GM10248 (cell line): ENCODE measurements at regions not wholly inside any gene's neighbourhood (a gene's known extent, or its start where the extent isn't known, plus 50 kb on each side); places are given as distances from the start of the nearest gene placed in this dataset.

ENCODE experiments used
- CTCF ChIA-PET: fragments of 300-600 bp; sonication (Branson Sonifier 250); formaldehyde crosslinking; extraction: SDS; loops from one replicate; lab custom pipeline; 2021; ENCODE audit warnings: antibody characterized with exemption; lab: Yijun Ruan, JAX
- POLR2A ChIA-PET: fragments of 350-650 bp; sonication (Branson Sonifier 250); formaldehyde crosslinking; extraction: SDS; loops from one replicate; lab custom pipeline; 2020; ENCODE audit warnings: antibody characterized with exemption; lab: Yijun Ruan, JAX
- DNase-seq: peaks from one replicate; pipeline ENCODE4 v3.0.0; 2012; ENCODE audit errors: extremely low spot score
- TF ChIP-seq, protein P1 (sequence below): IDR thresholded peaks from 2 replicates; pipeline ENCODE4 v1.5.1; 2012; ENCODE audit warnings: mild to moderate bottlenecking, low read depth; ENCODE audit errors: extremely low read depth, missing control alignments, control extremely low read depth

- ChIA-PET POLR2A (no interaction called here), CTCF (interaction anchor here (1.3 to 7.7 kb wide), 3 partner anchors 9 to 12 kb away, joined by 3 to 52 read pairs (median 4); no protein-coding TSS in a partner anchor)
- TF ChIP-seq, protein P1, sequence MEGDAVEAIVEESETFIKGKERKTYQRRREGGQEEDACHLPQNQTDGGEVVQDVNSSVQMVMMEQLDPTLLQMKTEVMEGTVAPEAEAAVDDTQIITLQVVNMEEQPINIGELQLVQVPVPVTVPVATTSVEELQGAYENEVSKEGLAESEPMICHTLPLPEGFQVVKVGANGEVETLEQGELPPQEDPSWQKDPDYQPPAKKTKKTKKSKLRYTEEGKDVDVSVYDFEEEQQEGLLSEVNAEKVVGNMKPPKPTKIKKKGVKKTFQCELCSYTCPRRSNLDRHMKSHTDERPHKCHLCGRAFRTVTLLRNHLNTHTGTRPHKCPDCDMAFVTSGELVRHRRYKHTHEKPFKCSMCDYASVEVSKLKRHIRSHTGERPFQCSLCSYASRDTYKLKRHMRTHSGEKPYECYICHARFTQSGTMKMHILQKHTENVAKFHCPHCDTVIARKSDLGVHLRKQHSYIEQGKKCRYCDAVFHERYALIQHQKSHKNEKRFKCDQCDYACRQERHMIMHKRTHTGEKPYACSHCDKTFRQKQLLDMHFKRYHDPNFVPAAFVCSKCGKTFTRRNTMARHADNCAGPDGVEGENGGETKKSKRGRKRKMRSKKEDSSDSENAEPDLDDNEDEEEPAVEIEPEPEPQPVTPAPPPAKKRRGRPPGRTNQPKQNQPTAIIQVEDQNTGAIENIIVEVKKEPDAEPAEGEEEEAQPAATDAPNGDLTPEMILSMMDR, result no peak
- no peak for DNase-seq
Measured at GRCh38 chr10:77699080-77699645, 61.6 kb upstream of the KCNMA1 start.

DNA sequence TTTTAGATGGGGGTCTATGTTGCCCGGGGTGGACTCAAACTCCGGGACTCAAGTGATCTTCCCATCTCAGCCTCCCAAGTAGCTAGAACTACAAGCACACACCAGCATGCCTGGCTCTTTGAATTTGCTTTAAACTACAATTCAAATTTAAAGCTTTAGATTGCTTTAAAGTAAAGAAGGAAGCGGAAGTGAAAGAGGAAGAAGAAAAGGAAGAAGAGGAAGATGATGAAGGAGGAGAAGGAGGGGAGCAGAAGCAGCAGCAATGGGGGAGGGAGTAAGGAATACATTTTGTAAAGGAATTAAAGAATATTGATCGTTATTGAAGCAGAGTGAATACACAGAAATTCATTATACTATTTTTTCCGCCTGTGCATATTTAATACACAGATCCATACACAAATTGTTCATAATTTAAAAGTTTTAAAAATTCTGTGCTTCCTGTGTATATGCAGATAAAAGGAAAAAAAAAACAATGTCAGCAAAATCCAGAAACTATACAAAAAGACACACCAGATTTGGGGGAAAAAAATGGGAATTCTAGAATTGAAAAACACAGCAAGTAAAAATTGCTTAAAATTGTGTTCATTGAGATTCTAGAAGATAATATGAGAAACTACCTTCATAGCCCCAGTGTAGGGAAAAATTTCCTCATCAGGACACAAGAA lies 60.8 kb upstream of the KCNMA1 start:
- POLR2A ChIA-PET, result no interaction called here
- TF ChIP-seq, protein P1, result no peak
- no peak for DNase-seq
- CTCF ChIA-PET, result interaction anchor here (1.3 to 7.7 kb wide), 2 partner anchors 9 to 13 kb away, joined by 3 to 52 read pairs; no protein-coding TSS in a partner anchor

DNA sequence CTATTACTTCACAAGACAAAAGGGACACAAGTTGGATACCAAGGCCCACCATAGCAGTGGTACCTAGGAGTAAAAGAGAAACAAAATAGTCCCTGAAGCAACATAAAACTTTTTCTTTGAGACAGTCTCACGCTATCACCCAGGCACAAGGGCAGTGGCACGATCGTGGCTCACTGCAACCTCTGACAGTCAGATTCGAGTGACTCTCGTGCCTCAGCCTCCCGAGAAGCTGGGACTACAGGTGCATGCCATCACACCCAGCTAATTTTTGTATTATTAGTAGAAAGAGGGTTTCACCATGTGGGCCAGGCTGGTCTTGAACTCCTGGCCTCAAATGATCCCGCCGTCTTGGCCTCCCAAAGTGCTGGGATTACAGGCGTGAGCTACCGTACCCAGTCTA lies 59.0 kb upstream of the KCNMA1 start:
- DNase-seq, result no peak
- TF ChIP-seq, protein P1, result no peak
- ChIA-PET POLR2A (no interaction called here), CTCF (interaction anchor here (7.7 kb wide), 1 partner anchor 15 kb away, joined by 52 read pairs; no protein-coding TSS in a partner anchor)

DNA sequence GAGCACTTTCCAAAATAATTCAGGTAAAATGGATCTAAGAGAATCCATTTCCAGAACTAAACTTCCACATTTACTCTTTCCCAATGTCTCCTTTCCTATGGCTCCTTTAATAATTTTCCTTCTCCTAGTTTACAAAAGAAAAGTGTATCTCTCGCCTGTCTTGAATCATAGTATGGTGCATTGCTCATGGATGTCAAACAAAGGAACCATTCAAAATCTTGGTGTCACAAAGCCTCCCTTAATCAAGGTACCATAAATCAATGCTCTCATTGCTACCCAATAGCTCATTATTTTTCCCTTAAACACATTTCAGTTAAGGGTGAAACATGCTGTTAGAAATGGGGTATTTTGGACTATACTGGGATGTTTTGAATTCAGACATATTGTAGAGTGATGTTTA lies 57.6 kb upstream of the KCNMA1 start:
- ChIA-PET CTCF (interaction anchor here (1.1 to 7.7 kb wide), 2 partner anchors 11 to 19 kb away, joined by 3 to 84 read pairs; no protein-coding TSS in a partner anchor), POLR2A (interaction anchor here (0.7 kb wide), 1 partner anchor 339 kb away, joined by 4 read pairs; no protein-coding TSS in a partner anchor)
- TF ChIP-seq, protein P1, result no peak
- no peak for DNase-seq

DNA sequence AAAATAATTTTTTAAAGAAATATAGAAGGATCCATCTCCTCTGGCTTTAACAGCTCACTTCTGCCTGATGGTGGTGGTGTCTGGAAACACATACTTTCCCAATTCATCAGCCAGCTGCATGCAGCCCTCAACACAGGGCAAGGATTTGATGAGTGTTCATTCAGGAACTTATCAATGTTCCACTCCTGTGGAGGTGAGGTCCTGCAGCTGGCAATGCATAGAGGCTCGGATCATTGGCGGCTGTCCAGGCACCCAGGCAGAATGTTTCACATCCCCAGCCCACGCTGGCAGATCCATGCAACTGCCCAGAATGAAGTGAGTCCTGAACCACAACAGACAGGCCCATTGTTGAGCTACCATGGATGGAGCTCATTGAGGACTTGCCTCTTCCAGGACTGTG lies 55.2 kb upstream of the KCNMA1 start:
- DNase-seq, result no peak
- ChIA-PET CTCF (interaction anchor here (1.1 to 7.7 kb wide), 8 partner anchors 12 to 527 kb away, joined by 3 to 84 read pairs (median 3); no protein-coding TSS in a partner anchor), POLR2A (no interaction called here)
- TF ChIP-seq, protein P1, result no peak

DNA sequence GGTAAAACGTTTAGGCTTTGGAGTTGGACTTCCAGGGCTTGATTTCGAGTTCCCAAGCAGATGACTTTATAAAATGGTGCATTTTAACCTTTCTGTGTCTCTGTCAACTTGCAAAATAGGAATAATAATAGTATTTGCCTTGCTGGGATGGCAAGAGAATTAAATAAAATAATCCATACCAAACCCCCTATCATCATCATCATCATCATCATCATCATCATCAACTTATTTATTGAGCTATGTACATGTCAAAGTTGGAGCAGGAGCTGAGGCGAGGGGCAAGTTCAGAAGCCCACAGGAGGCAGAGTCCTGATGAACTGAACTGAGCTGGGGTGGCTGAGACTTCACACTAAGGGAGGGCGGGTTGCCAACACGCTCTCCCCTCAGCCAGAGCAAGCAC lies 51.7 kb upstream of the KCNMA1 start:
- CTCF ChIA-PET, result interaction anchor here (1.0 to 7.7 kb wide), 6 partner anchors 8 to 48 kb away, joined by 3 to 84 read pairs (median 4); no protein-coding TSS in a partner anchor
- DNase-seq, result no peak
- TF ChIP-seq, protein P1, result no peak
- POLR2A ChIA-PET, result no interaction called here
